ENCODE measurements at regions not wholly inside any gene's neighbourhood (a gene's known extent, or its start where the extent isn't known, plus 50 kb on each side); places are given as distances from the start of the nearest gene placed in this dataset.

- H3K9me3 Mint-ChIP-seq: no peaks in the 10 kb centered on the region
- no peaks in the 10 kb centered on the region for H3K36me3 Mint-ChIP-seq (ENCODE audit: low read depth)
- no peak overlapping the region for H3K4me3 Mint-ChIP-seq
- peak overlapping the region; percentile 8 for H3K27ac Mint-ChIP-seq
- H3K27me3 Mint-ChIP-seq (ENCODE audit: low read depth, poor library complexity): no peaks in the 10 kb centered on the region
- no peak for DNase-seq
- peaks cover 32% of the 10 kb centered on the region for H3K4me1 Mint-ChIP-seq
- no peak for TF ChIP-seq CTCF (IDR thresholded peaks at IDR 0.05)
Observed at GRCh38 chr12:46459111-46459510, 86.5 kb upstream of the SLC38A2 start.

- DNase-seq: no peak
- Mint-ChIP-seq H3K27ac (no peak overlapping the region), H3K4me1 (peaks cover 32% of the 10 kb centered on the region)
Observed at GRCh38 chr12:46458500-46459102, 86.0 kb upstream of the SLC38A2 start.

GRCh38 chr12:46457958-46458357 is 85.4 kb upstream of the SLC38A2 start:
- no peak for TF ChIP-seq CTCF (IDR thresholded peaks at IDR 0.05)
- H3K27ac Mint-ChIP-seq: no peak overlapping the region
- H3K36me3 Mint-ChIP-seq (ENCODE audit: low read depth): no peaks in the 10 kb centered on the region
- H3K4me3 Mint-ChIP-seq: no peak overlapping the region
- H3K27me3 Mint-ChIP-seq (ENCODE audit: low read depth, poor library complexity): no peaks in the 10 kb centered on the region
- peaks cover 29% of the 10 kb centered on the region for H3K4me1 Mint-ChIP-seq
- DNase-seq: no peak
- no peaks in the 10 kb centered on the region for H3K9me3 Mint-ChIP-seq

More at GRCh38 chr12:46458500-46459102, 86.0 kb upstream of the SLC38A2 start:
- TF ChIP-seq CTCF (IDR thresholded peaks at IDR 0.05): no peak
- Mint-ChIP-seq H3K36me3 (ENCODE audit: low read depth) (no peaks in the 10 kb centered on the region), H3K27me3 (ENCODE audit: low read depth, poor library complexity) (no peaks in the 10 kb centered on the region), H3K4me3 (no peak overlapping the region), H3K9me3 (no peaks in the 10 kb centered on the region)

- Mint-ChIP-seq H3K4me3 (no peak overlapping the region), H3K9me3 (no peaks in the 10 kb centered on the region), H3K27me3 (ENCODE audit: low read depth, poor library complexity) (no peaks in the 10 kb centered on the region), H3K4me1 (peaks cover 21% of the 10 kb centered on the region), H3K27ac (no peak overlapping the region), H3K36me3 (ENCODE audit: low read depth) (no peaks in the 10 kb centered on the region)
- DNase-seq: no peak
- no peak for TF ChIP-seq CTCF (IDR thresholded peaks at IDR 0.05)
Observed at GRCh38 chr12:46456356-46457334, 84.1 kb upstream of the SLC38A2 start.

- no peak overlapping the region for H3K4me3 Mint-ChIP-seq
- DNase-seq: no peak
- no peaks in the 10 kb centered on the region for H3K36me3 Mint-ChIP-seq (ENCODE audit: low read depth)
- H3K27me3 Mint-ChIP-seq (ENCODE audit: low read depth, poor library complexity): peaks cover 5% of the 10 kb centered on the region
- H3K9me3 Mint-ChIP-seq: no peaks in the 10 kb centered on the region
- TF ChIP-seq CTCF (IDR thresholded peaks at IDR 0.05): no peak
- peaks cover 22% of the 10 kb centered on the region for H3K4me1 Mint-ChIP-seq
- H3K27ac Mint-ChIP-seq: no peak overlapping the region
Observed at GRCh38 chr12:46455648-46456352, 83.2 kb upstream of the SLC38A2 start.

Data from nephron progenitor cell (in vitro differentiated cells).